ENCODE measurements at regions not wholly inside any gene's neighbourhood (a gene's known extent, or its start where the extent isn't known, plus 50 kb on each side); places are given as distances from the start of the nearest gene placed in this dataset.

DNA sequence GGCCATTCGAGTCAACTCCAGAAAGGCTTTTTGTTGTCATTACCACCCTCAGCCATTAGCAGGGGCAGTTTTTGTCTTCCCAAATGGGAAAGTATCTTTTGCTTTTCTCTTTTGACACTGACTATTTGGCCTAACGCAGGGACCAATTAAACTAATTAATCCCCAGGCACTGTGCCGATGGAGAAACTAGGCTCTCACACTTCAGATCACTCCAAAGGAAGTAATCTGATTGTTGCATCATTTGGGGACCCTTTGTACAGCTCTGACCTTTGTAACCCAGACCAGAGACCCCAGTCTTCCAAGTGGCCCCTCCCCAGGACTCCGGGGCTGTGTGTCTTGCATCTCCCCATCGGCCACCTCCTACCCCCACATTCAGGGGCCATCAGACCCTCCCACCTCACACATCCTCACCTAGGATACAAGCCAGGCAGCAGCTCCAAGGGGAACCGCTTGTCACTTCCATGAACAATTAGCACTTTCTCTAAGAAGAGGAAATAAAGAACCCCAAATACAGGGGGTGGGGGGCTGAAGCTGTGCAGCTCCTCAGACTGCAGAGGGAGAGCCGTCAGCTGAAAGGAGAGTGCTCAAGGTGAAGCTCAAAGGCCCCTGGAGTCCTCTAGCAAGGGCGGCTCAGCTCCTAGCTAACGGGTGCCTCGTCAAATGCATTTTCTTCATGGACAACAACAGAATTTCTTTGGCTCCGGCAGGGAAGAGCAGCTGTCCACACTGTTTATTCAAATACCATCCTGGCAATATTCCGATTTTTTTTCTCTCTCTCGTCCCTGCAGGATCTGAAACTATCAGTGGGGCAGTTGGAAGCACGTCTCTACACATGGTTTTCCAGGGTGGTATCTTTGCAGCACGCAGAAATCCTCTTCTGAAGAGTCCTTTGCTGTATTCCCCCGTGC, 64.3 kb upstream of the DIO3 start:
- TF ChIP-seq POLR2A (IDR thresholded peaks at IDR 0.05): no peak
- TF ChIP-seq, protein P1, sequence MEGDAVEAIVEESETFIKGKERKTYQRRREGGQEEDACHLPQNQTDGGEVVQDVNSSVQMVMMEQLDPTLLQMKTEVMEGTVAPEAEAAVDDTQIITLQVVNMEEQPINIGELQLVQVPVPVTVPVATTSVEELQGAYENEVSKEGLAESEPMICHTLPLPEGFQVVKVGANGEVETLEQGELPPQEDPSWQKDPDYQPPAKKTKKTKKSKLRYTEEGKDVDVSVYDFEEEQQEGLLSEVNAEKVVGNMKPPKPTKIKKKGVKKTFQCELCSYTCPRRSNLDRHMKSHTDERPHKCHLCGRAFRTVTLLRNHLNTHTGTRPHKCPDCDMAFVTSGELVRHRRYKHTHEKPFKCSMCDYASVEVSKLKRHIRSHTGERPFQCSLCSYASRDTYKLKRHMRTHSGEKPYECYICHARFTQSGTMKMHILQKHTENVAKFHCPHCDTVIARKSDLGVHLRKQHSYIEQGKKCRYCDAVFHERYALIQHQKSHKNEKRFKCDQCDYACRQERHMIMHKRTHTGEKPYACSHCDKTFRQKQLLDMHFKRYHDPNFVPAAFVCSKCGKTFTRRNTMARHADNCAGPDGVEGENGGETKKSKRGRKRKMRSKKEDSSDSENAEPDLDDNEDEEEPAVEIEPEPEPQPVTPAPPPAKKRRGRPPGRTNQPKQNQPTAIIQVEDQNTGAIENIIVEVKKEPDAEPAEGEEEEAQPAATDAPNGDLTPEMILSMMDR (IDR thresholded peaks at IDR 0.05): no peak

All from right lobe of liver (tissue), 4 donors.